ENCODE measurements at regions not wholly inside any gene's neighbourhood (a gene's known extent, or its start where the extent isn't known, plus 50 kb on each side); places are given as distances from the start of the nearest gene placed in this dataset.

GRCh38 chr5:77545285-77545684, 53.2 kb upstream of the WDR41 start:
- no peak for TF ChIP-seq USF1 (IDR thresholded peaks at IDR 0.05; ENCODE audit: borderline replicate concordance, low read depth)
- no peak for TF ChIP-seq RAD21 (IDR thresholded peaks at IDR 0.05; ENCODE audit: low read length)
- TF ChIP-seq CTCF (IDR thresholded peaks at IDR 0.05) = no peak
- no peak for TF ChIP-seq FOXM1 (IDR thresholded peaks at IDR 0.05; ENCODE audit: low read depth)
- TF ChIP-seq RXRA (IDR thresholded peaks at IDR 0.05; ENCODE audit: borderline replicate concordance, low read depth) = no peak
- TF ChIP-seq CHD2 (IDR thresholded peaks at IDR 0.05; ENCODE audit: low read length, partially characterized antibody) = no peak
- no peak for TF ChIP-seq FOXJ3 (CRISPR knock-in tag; IDR thresholded peaks at IDR 0.05)
- no peak for TF ChIP-seq JUND (IDR thresholded peaks at IDR 0.05)
- no peak for TF ChIP-seq TCF12 (IDR thresholded peaks at IDR 0.05)

Data from SK-N-SH (cell line).